MV-4-11 (cell line): ENCODE measurements at regions not wholly inside any gene's neighbourhood (a gene's known extent, or its start where the extent isn't known, plus 50 kb on each side); places are given as distances from the start of the nearest gene placed in this dataset.
"Not testable (repeated sequence)": the region's sequence is repeated elsewhere in the genome, so short reads cannot be mapped to it uniquely, and the experiment has no call there.

Experiments
- DNase-seq: peaks from one replicate; lab custom pipeline; 2025; lab: John Stamatoyannopoulos, UW

GRCh38 chr14:46147452-46147851, 504.1 kb downstream of the RPL10L start:
- DNase-seq = no peak

- DNase-seq = no peak
Observed at GRCh38 chr14:46147024-46147423, 504.6 kb downstream of the RPL10L start.

GRCh38 chr14:46140445-46140844, 511.1 kb downstream of the RPL10L start:
- DNase-seq = no peak

- no peak for DNase-seq
Observed at GRCh38 chr14:46139649-46140048, 511.9 kb downstream of the RPL10L start.

GRCh38 chr14:46137786-46138185, 513.8 kb downstream of the RPL10L start:
- DNase-seq = no peak

- no peak for DNase-seq
Observed at GRCh38 chr14:46136456-46136855, 515.1 kb downstream of the RPL10L start.

- DNase-seq = no peak
Observed at GRCh38 chr14:46108228-46108627, 543.4 kb downstream of the RPL10L start.

- DNase-seq = not testable (repeated sequence)
Observed at GRCh38 chr14:46100901-46101300, 550.7 kb downstream of the RPL10L start.

- DNase-seq = no peak
Observed at GRCh38 chr14:46091819-46092218, 559.8 kb downstream of the RPL10L start.

- no peak for DNase-seq
Observed at GRCh38 chr14:46087604-46088003, 564.0 kb downstream of the RPL10L start.

- DNase-seq = no peak
Observed at GRCh38 chr14:46074061-46074460, 577.5 kb downstream of the RPL10L start.

GRCh38 chr14:46063872-46064271, 587.7 kb downstream of the RPL10L start:
- DNase-seq = no peak

GRCh38 chr14:46058964-46059563, 592.5 kb downstream of the RPL10L start:
- peak; percentile 52 for DNase-seq

GRCh38 chr14:46057799-46058198, 593.8 kb downstream of the RPL10L start:
- DNase-seq = no peak

GRCh38 chr14:46054526-46054925, 597.1 kb downstream of the RPL10L start:
- DNase-seq = no peak

- DNase-seq = no peak
Observed at GRCh38 chr14:46053221-46053620, 598.4 kb downstream of the RPL10L start.

- DNase-seq = no peak
Observed at GRCh38 chr14:46051796-46052195, 599.8 kb downstream of the RPL10L start.

GRCh38 chr14:46048127-46048526, 603.5 kb downstream of the RPL10L start:
- DNase-seq = no peak

- DNase-seq = no peak
Observed at GRCh38 chr14:46036099-46036498, 615.5 kb downstream of the RPL10L start.

- no peak for DNase-seq
Observed at GRCh38 chr14:46034305-46034704, 617.3 kb downstream of the RPL10L start.

GRCh38 chr14:46018846-46019420, 632.6 kb downstream of the RPL10L start:
- DNase-seq = no peak

GRCh38 chr14:46008348-46008747, 643.2 kb downstream of the RPL10L start:
- no peak for DNase-seq

GRCh38 chr14:45998554-45998953, 653.0 kb downstream of the RPL10L start:
- no peak for DNase-seq

GRCh38 chr14:45990252-45990651, 661.3 kb downstream of the RPL10L start:
- no peak for DNase-seq
